ENCODE measurements at regions not wholly inside any gene's neighbourhood (a gene's known extent, or its start where the extent isn't known, plus 50 kb on each side); places are given as distances from the start of the nearest gene placed in this dataset.

DNA sequence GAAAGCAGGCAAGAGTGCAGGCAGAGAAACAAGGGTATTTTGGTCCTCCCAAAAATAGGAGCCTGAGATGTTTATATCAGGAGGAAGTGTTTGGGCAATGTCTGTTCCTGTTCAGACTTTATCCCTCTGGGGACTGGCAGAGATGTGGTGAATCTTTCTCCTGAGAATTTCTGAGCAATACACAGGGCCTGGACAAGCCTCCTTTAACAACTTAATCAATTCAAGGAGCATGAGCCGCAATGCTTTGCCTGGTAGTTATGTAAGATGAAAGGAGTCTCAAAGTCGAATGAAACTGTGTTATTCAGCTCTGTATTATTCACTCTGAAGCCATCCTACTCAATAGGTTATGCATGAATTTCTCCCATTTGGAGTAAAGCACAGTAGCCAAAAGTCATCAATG is 365.6 kb downstream of the MAN2A1 start:
- H3K36me3 ChIP-seq (ENCODE audit: low read depth, missing control alignments) = no peaks in the 10 kb centered on the region
- H3K27ac ChIP-seq = no peak overlapping the region
- H3K4me1 ChIP-seq = no peaks in the 10 kb centered on the region
- H3K9me3 ChIP-seq = no peaks in the 10 kb centered on the region
- no peak for DNase-seq
- H3K4me3 ChIP-seq = no peak overlapping the region
- TF ChIP-seq, protein P1, sequence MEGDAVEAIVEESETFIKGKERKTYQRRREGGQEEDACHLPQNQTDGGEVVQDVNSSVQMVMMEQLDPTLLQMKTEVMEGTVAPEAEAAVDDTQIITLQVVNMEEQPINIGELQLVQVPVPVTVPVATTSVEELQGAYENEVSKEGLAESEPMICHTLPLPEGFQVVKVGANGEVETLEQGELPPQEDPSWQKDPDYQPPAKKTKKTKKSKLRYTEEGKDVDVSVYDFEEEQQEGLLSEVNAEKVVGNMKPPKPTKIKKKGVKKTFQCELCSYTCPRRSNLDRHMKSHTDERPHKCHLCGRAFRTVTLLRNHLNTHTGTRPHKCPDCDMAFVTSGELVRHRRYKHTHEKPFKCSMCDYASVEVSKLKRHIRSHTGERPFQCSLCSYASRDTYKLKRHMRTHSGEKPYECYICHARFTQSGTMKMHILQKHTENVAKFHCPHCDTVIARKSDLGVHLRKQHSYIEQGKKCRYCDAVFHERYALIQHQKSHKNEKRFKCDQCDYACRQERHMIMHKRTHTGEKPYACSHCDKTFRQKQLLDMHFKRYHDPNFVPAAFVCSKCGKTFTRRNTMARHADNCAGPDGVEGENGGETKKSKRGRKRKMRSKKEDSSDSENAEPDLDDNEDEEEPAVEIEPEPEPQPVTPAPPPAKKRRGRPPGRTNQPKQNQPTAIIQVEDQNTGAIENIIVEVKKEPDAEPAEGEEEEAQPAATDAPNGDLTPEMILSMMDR (IDR thresholded peaks at IDR 0.05) = no peak
- TF ChIP-seq POLR2A (IDR thresholded peaks at IDR 0.05) = no peak
- intact Hi-C loops (cut with DNase I; ENCODE audit: low total_unique reads) = no loop called here
- H3K27me3 ChIP-seq = no peaks in the 10 kb centered on the region
- 69 to 83% methylated on average over 2 of the region's 2 CpGs for WGBS, 2 donors

DNA sequence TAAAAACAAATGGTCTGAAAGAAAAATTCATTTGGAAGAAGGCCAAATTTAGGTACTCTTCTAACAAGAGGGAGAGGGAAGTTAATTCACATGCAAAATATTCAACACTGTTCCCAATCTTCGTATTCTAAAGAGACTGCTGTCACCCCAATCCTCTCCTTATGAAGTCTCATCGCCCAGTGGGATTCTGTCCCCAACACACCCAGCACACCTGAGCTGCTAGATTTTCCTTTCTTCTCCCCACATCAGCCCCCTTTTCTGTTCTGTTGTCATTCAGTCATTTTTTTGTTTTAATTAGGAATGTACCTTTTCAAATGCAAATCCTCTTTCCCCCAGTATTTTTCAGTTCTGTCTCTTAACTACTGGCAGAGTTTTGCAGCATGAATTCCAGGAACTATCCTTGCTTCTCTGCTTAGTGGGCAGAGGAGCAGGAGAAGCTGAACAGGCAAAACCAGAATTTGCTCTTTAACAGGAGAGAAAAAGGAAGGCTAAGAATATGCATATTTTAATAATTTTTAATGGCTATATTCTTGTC is 366.9 kb downstream of the MAN2A1 start:
- TF ChIP-seq, protein P1 (IDR thresholded peaks at IDR 0.05) = no peak
- TF ChIP-seq POLR2A (IDR thresholded peaks at IDR 0.05) = no peak
- 77 to 92% methylated on average over 2 of the region's 2 CpGs for WGBS, 2 donors
- intact Hi-C loops (cut with DNase I; ENCODE audit: low total_unique reads) = no loop called here
- no peaks in the 10 kb centered on the region for H3K36me3 ChIP-seq (ENCODE audit: low read depth, missing control alignments)
- no peak overlapping the region for H3K27ac ChIP-seq
- no peak overlapping the region for H3K4me3 ChIP-seq
- no peaks in the 10 kb centered on the region for H3K4me1 ChIP-seq
- H3K27me3 ChIP-seq = no peaks in the 10 kb centered on the region
- no peak for DNase-seq
- H3K9me3 ChIP-seq = no peaks in the 10 kb centered on the region

DNA sequence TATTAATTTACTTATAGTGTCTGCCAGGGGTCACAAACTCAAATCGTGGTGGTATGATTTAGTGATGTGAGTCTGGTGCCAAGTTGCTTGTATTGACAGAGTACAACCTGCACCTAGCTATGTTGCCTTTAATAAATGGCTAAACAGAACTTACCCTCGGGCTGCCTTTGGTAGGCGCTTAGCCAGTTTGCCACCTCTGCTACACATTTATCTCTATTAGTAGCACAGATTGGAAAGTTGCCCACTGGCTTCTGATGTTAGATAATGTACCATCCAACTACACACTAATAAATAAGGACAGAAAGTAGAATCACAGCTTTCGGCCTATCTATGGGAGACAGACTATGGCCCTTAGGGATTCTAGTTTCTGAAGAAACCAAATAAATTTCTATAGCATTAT is 368.4 kb downstream of the MAN2A1 start:
- TF ChIP-seq, protein P1 (IDR thresholded peaks at IDR 0.05) = no peak
- no peak for TF ChIP-seq POLR2A (IDR thresholded peaks at IDR 0.05)
- Histone ChIP-seq H3K4me1 (no peaks in the 10 kb centered on the region), H3K27ac (no peak overlapping the region), H3K36me3 (ENCODE audit: low read depth, missing control alignments) (no peaks in the 10 kb centered on the region), H3K4me3 (no peak overlapping the region), H3K27me3 (no peaks in the 10 kb centered on the region), H3K9me3 (no peaks in the 10 kb centered on the region)
- intact Hi-C loops (cut with DNase I; ENCODE audit: low total_unique reads) = no loop called here
- 77 to 78% methylated on average over 4 of the region's 4 CpGs for WGBS, 2 donors
- DNase-seq = no peak

- intact Hi-C loops (cut with DNase I; ENCODE audit: low total_unique reads) = no loop called here
These were observed 372.5 kb downstream of the MAN2A1 start for GRCh38 chr5:110062246-110062645.

More at GRCh38 chr5:110062246-110062645, 372.5 kb downstream of the MAN2A1 start:
- Histone ChIP-seq H3K27me3 (no peaks in the 10 kb centered on the region), H3K36me3 (ENCODE audit: low read depth, missing control alignments) (no peaks in the 10 kb centered on the region), H3K4me3 (no peak overlapping the region), H3K9me3 (no peaks in the 10 kb centered on the region), H3K4me1 (no peaks in the 10 kb centered on the region), H3K27ac (no peak overlapping the region)
- 69 to 74% methylated on average over 1 of the region's 1 CpG for WGBS, 2 donors
- TF ChIP-seq, protein P1 (IDR thresholded peaks at IDR 0.05) = no peak
- no peak for TF ChIP-seq POLR2A (IDR thresholded peaks at IDR 0.05)
- no peak for DNase-seq

Data from testis (tissue), 2 donors.